Keratinocyte (primary cell): ENCODE measurements at regions not wholly inside any gene's neighbourhood (a gene's known extent, or its start where the extent isn't known, plus 50 kb on each side); places are given as distances from the start of the nearest gene placed in this dataset.

Source experiments
- CTCF ChIP-seq, 3 experiments: IDR thresholded peaks in 1 of 3; conservative IDR thresholded peaks in 1 of 3; optimal IDR thresholded peaks in 1 of 3; 2 replicates in 2 of 3; 3 replicates in 1 of 3; pipeline versions ENCODE3 to v1.5.1; 2011; ENCODE audit warnings: low read length in 3 of 3, mild to moderate bottlenecking in 3 of 3, moderate library complexity in 2 of 3, control low read depth in 1 of 3, inconsistent platforms in 1 of 3; ENCODE audit not compliant: insufficient read depth in 2 of 3; ENCODE audit errors: extremely low read depth in 1 of 3
- EZH2 ChIP-seq: IDR thresholded peaks from one replicate; pipeline ENCODE4 v1.6.1; 2012; ENCODE audit warnings: inconsistent platforms, mild to moderate bottlenecking, low read length, moderate library complexity

- TF ChIP-seq CTCF (optimal IDR thresholded peaks at IDR 0.05 in 1 of 3, IDR thresholded peaks at IDR 0.05 in 1 of 3, conservative IDR thresholded peaks at IDR 0.05 in 1 of 3; ENCODE audit: extremely low read depth in 1 of 3, insufficient read depth in 2 of 3, low read length in 3 of 3) (no peak), EZH2 (no peak)
These were observed 969.8 kb upstream of the ADGRL4 start for GRCh38 chr1:79976287-79976686.
